GM10266 (cell line): ENCODE measurements at regions not wholly inside any gene's neighbourhood (a gene's known extent, or its start where the extent isn't known, plus 50 kb on each side); places are given as distances from the start of the nearest gene placed in this dataset.

Experiments used
- DNase-seq: peaks from one replicate; pipeline ENCODE4 v3.0.0; 2012; ENCODE audit errors: extremely low spot score
- CTCF ChIP-seq: IDR thresholded peaks from 2 replicates; pipeline ENCODE4 v1.5.1; 2012; ENCODE audit warnings: mild to moderate bottlenecking, low read depth; ENCODE audit not compliant: control insufficient read depth, insufficient read depth; ENCODE audit errors: missing control alignments

- TF ChIP-seq CTCF: no peak
- no peak for DNase-seq
Measured at GRCh38 chr2:71908798-71909197, 238.9 kb downstream of the CYP26B1 start.

DNA sequence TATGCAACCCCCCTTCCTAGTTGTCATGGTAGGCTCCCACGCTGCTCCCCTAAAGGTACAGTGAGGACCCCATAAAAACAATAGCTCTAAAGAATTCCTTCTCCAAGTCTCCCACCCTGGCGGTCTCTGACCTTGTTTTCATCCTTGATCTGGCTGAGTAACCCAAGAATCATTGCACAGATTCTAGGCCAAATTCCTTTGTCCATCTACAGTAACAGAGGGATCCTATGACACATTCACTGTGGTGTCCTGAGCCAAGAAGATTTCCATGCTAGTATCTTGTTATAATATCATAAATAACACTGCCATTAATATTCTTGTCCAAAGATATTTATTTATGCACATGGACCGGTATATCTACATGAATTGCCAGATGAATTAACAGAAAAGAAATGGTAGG, 240.2 kb downstream of the CYP26B1 start:
- TF ChIP-seq CTCF: no peak
- no peak for DNase-seq

- DNase-seq: no peak
- TF ChIP-seq CTCF: no peak
Measured at GRCh38 chr2:71906357-71906973, 241.2 kb downstream of the CYP26B1 start.

GRCh38 chr2:71905205-71905604, 242.5 kb downstream of the CYP26B1 start:
- no peak for DNase-seq
- no peak for TF ChIP-seq CTCF

DNA sequence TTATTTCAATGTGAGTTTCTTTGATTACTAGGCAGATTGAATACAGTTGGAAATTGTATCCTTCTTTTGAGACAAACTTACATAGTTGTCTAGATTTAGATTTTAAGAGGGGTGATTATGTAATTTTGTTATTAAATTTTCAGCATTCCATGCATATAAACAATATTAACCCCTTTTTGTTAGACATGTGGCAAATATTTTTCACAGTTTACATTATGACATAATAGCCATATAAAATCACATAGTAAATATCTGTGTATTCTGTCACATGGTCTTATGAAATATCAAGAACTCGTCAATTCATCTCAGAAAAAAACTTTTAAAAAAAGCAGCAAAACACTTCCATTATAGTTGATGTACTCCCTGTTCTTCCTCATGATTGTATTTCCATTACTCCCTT, 243.8 kb downstream of the CYP26B1 start:
- TF ChIP-seq CTCF: no peak
- no peak for DNase-seq

GRCh38 chr2:71901466-71901865, 246.2 kb downstream of the CYP26B1 start:
- DNase-seq: no peak
- no peak for TF ChIP-seq CTCF

GRCh38 chr2:71898851-71899681, 248.6 kb downstream of the CYP26B1 start:
- no peak for DNase-seq
- no peak for TF ChIP-seq CTCF
